HCT116 (cell line): ENCODE measurements at regions not wholly inside any gene's neighbourhood (a gene's known extent, or its start where the extent isn't known, plus 50 kb on each side); places are given as distances from the start of the nearest gene placed in this dataset.

ENCODE experiments used
- ATAC-seq: fragments of 200-7000 bp; cut with Tn5 transposase; 2 replicates; pipeline ENCODE4 v1.9.1; 2020; ENCODE audit warnings: mild to moderate bottlenecking, moderate library complexity
- BruUV-seq: library from RNA; stranded (reverse); fragments of 400-500 nt; replicated peaks from 2 replicates; lab custom pipeline; 2021; lab: Mats Ljungman, UMichigan
- CTCF ChIA-PET: fragments of 300-600 bp; sonication (Branson Sonifier 250); formaldehyde crosslinking; loops from one replicate; lab custom pipeline; 2021; ENCODE audit warnings: antibody characterized with exemption; lab: Charles Lee
- POLR2A ChIA-PET: fragments of 300-600, 350-600 bp; sonication (Branson Sonifier 250); formaldehyde crosslinking; loops from one replicate; lab custom pipeline; 2021; ENCODE audit warnings: antibody characterized with exemption; lab: Charles Lee
- RAD21 ChIA-PET, 2 experiments: fragments of 300-600 bp; sonication (Branson Sonifier 250); formaldehyde crosslinking; loops; one replicate each; lab custom pipeline; 2023; ENCODE audit warnings: low total read pairs in 2 of 2; ENCODE audit not compliant: uncharacterized antibody in 2 of 2, unreplicated experiment in 2 of 2, low non-redundant PET in 1 of 2; lab: Charles Lee
- DNase-seq: peaks from one replicate; pipeline ENCODE4 v3.0.0-alpha.2; 2010; ENCODE audit warnings: low read depth, low spot score
- H2AFZ ChIP-seq: fragments of 200-600 bp; shearing (Covaris generic), sonication (generic); 2 replicates; pipeline ENCODE4 v1.6.1; 2017; ENCODE audit warnings: low read depth, mixed run types, mixed read lengths, antibody characterized with exemption, low read length; ENCODE audit not compliant: poor library complexity, severe bottlenecking
- H3K27ac ChIP-seq: 2 replicates; pipeline ENCODE4 v1.5.1; 2012; ENCODE audit warnings: low read depth, low read length
- H3K27me3 ChIP-seq: fragments of 200-600 bp; sonication (generic); 2 replicates; pipeline ENCODE4 v1.6.1; 2016; ENCODE audit warnings: mixed run types, low read length, mixed read lengths; ENCODE audit not compliant: insufficient read depth
- H3K36me3 ChIP-seq, 2 experiments: fragments of 200-500 bp in 1 of 2; fragments of 200-600 bp in 1 of 2; sonication (Bioruptor generic) in 1 of 2; sonication (generic) in 1 of 2; 2 replicates each; pipeline versions ENCODE4 v1.5.1 to v1.6.1; 2014 to 2016; ENCODE audit warnings: low read length in 2 of 2, inconsistent platforms in 1 of 2, mixed read lengths in 1 of 2, mixed run types in 1 of 2; ENCODE audit not compliant: insufficient read depth in 2 of 2, control insufficient read depth in 1 of 2
- H3K4me1 ChIP-seq, 2 experiments: fragments of 200-600 bp in 1 of 2; sonication (generic) in 1 of 2; 2 replicates each; pipeline versions ENCODE4 v1.5.1 to v1.6.1; 2012 to 2017; ENCODE audit warnings: low read length in 2 of 2, inconsistent platforms in 1 of 2, mild to moderate bottlenecking in 1 of 2, mixed read lengths in 1 of 2, mixed run types in 1 of 2, moderate library complexity in 1 of 2; ENCODE audit not compliant: insufficient read depth in 2 of 2, control insufficient read depth in 1 of 2
- H3K4me2 ChIP-seq: fragments of 200-600 bp; sonication (generic); 2 replicates; pipeline ENCODE4 v1.6.1; 2017; ENCODE audit warnings: mixed run types, low read length, mixed read lengths
- H3K4me3 ChIP-seq, 2 experiments: fragments of 200-600 bp in 1 of 2; sonication (generic) in 1 of 2; replicated peaks in 1 of 2; 2 replicates each; pipeline ENCODE4 v1.5.1; 2011 to 2016; ENCODE audit warnings: low read length in 2 of 2, control low read depth in 1 of 2, low read depth in 1 of 2, mild to moderate bottlenecking in 1 of 2, mixed read lengths in 1 of 2, mixed run types in 1 of 2
- H3K79me2 ChIP-seq: fragments of 200-600 bp; sonication (generic); 2 replicates; pipeline ENCODE4 v1.6.1; 2017; ENCODE audit warnings: mild to moderate bottlenecking, mixed run types, low read length, moderate library complexity, mixed read lengths; ENCODE audit not compliant: insufficient read depth
- H3K9ac ChIP-seq: fragments of 200-600 bp; sonication (generic); 2 replicates; pipeline ENCODE4 v1.6.1; 2016; ENCODE audit warnings: low read length, mixed read lengths
- H3K9me2 ChIP-seq: fragments of 200-600 bp; sonication (generic), shearing (Covaris generic); 2 replicates; pipeline ENCODE4 v1.6.1; 2017; ENCODE audit warnings: mixed run types, mild to moderate bottlenecking, moderate library complexity; ENCODE audit not compliant: insufficient read depth
- H3K9me3 ChIP-seq, 2 experiments: fragments of 200-500 bp in 1 of 2; fragments of 200-600 bp in 1 of 2; sonication (Bioruptor generic) in 1 of 2; sonication (generic) in 1 of 2; 2 replicates each; pipeline ENCODE4 v1.6.1; 2014 to 2017; ENCODE audit warnings: low read length in 2 of 2, mixed read lengths in 2 of 2, inconsistent platforms in 1 of 2, low read depth in 1 of 2, mild to moderate bottlenecking in 1 of 2, mixed run types in 1 of 2, moderate library complexity in 1 of 2; ENCODE audit not compliant: control insufficient read depth in 1 of 2, insufficient read depth in 1 of 2
- H4K20me1 ChIP-seq: fragments of 200-600 bp; sonication (generic), shearing (Covaris generic); 2 replicates; pipeline ENCODE4 v1.6.1; 2017; ENCODE audit warnings: mixed run types, mild to moderate bottlenecking, moderate library complexity; ENCODE audit not compliant: insufficient read depth
- ATF3 ChIP-seq: IDR thresholded peaks from 2 replicates; pipeline ENCODE4 v1.6.1; 2012
- CBX3 ChIP-seq: IDR thresholded peaks from 2 replicates; pipeline ENCODE4 v1.6.1; 2012; ENCODE audit warnings: low read depth
- CTCF ChIP-seq, 3 experiments: fragments of 200-600 bp in 1 of 3; sonication (generic) in 1 of 3; IDR thresholded peaks in 2 of 3; conservative IDR thresholded peaks in 1 of 3; 2 replicates each; pipeline ENCODE4 v1.5.1; 2012 to 2017; ENCODE audit warnings: low read depth in 2 of 3, low read length in 2 of 3, antibody characterized with exemption in 1 of 3, borderline replicate concordance in 1 of 3, control low read depth in 1 of 3, mild to moderate bottlenecking in 1 of 3, mixed read lengths in 1 of 3, mixed run types in 1 of 3, moderate library complexity in 1 of 3; ENCODE audit not compliant: insufficient read depth in 1 of 3
- EGR1 ChIP-seq: IDR thresholded peaks from 2 replicates; pipeline ENCODE4 v1.6.1; 2012; ENCODE audit warnings: low read depth
- ELF1 ChIP-seq: IDR thresholded peaks from 2 replicates; pipeline ENCODE4 v1.6.1; 2012; ENCODE audit warnings: low read depth, borderline replicate concordance
- EZH2 ChIP-seq: fragments of 200-600 bp; sonication (generic); IDR thresholded peaks from 2 replicates; pipeline ENCODE4 v1.6.1; 2017; ENCODE audit warnings: antibody characterized with exemption, mixed run types
- EZH2phosphoT487 ChIP-seq: fragments of 200-600 bp; IDR thresholded peaks from 2 replicates; pipeline ENCODE4 v1.6.1; 2018; ENCODE audit warnings: antibody characterized with exemption, borderline replicate concordance
- FOSL1 ChIP-seq: IDR thresholded peaks from 2 replicates; pipeline ENCODE4 v1.6.1; 2012; ENCODE audit warnings: low read depth
- JUND ChIP-seq: IDR thresholded peaks from 2 replicates; pipeline ENCODE4 v1.6.1; 2012
- POLR2A ChIP-seq: IDR thresholded peaks from 2 replicates; pipeline ENCODE4 v1.7.0; 2011; ENCODE audit warnings: borderline replicate concordance; ENCODE audit not compliant: insufficient read depth, insufficient read length; ENCODE audit errors: extremely low read depth
- POLR2AphosphoS5 ChIP-seq: IDR thresholded peaks from 2 replicates; pipeline ENCODE4 v1.6.1; 2011; ENCODE audit warnings: mild to moderate bottlenecking, low read depth, low read length, moderate library complexity
- REST ChIP-seq: IDR thresholded peaks from 2 replicates; pipeline ENCODE4 v1.6.1; 2012; ENCODE audit warnings: low read depth
- SRF ChIP-seq: IDR thresholded peaks from 2 replicates; pipeline ENCODE4 v1.6.1; 2012; ENCODE audit warnings: low read depth
- TCF7L2 ChIP-seq: IDR thresholded peaks from 2 replicates; pipeline ENCODE4 v1.7.0; 2011; ENCODE audit warnings: borderline replicate concordance, inconsistent platforms; ENCODE audit not compliant: insufficient read depth, insufficient read length; ENCODE audit errors: extremely low read depth
- YY1 ChIP-seq: IDR thresholded peaks from 2 replicates; pipeline ENCODE4 v1.6.1; 2011; ENCODE audit warnings: low read length, low read depth, moderate library complexity, mild to moderate bottlenecking; ENCODE audit not compliant: insufficient replicate concordance; ENCODE audit errors: extremely low read depth
- ZBTB33 ChIP-seq: IDR thresholded peaks from 2 replicates; pipeline ENCODE4 v1.6.1; 2011; ENCODE audit warnings: mild to moderate bottlenecking, low read length, moderate library complexity; ENCODE audit not compliant: insufficient replicate concordance; ENCODE audit errors: extremely low read depth
- ZFX ChIP-seq: fragments of 450-650 bp; IDR thresholded peaks from 2 replicates; pipeline ENCODE4 v1.6.1; 2017
- intact Hi-C: fragments of 100-400 bp; cut with micrococcal nuclease; formaldehyde crosslinking; loops from 2 replicates; pipeline ENCODE4 v1.10.0; 2022

GRCh38 chr4:74523096-74523495 is 78.2 kb downstream of the AREG start:
- ChIA-PET POLR2A (interaction anchor here (1.5 kb wide), 1 partner anchor 9 kb away, joined by 5 read pairs; no protein-coding TSS in a partner anchor), CTCF (interaction anchor here (1.5 kb wide), 1 partner anchor 8 kb away, joined by 3 read pairs; no protein-coding TSS in a partner anchor), RAD21 (no interaction called here)
- H2AFZ ChIP-seq, result peak overlapping the region; percentile 24
- ATAC-seq (no peak), DNase-seq (no peak)
- H3K9me3 ChIP-seq, result no peaks in the 10 kb centered on the region
- intact Hi-C loops, result no loop called here
- H3K9ac ChIP-seq, result no peak overlapping the region
- no peaks in the 10 kb centered on the region for H3K9me2 ChIP-seq
- no peaks in the 10 kb centered on the region for H3K79me2 ChIP-seq
- no peaks in the 10 kb centered on the region for H3K27me3 ChIP-seq
- TF ChIP-seq YY1 (no peak), CTCF (IDR thresholded peaks at IDR 0.05 in 2 of 3, conservative IDR thresholded peaks at IDR 0.05 in 1 of 3; ENCODE audit: borderline replicate concordance in 1 of 3, insufficient read depth in 1 of 3, low read depth in 2 of 3, low read length in 2 of 3) (no peak), EZH2 (no peak), POLR2AphosphoS5 (no peak), CBX3 (no peak), SRF (no peak), ELF1 (no peak), POLR2A (no peak), ATF3 (no peak), FOSL1 (no peak), EZH2phosphoT487 (no peak), JUND (no peak), TCF7L2 (no peak), ZFX (no peak), REST (no peak), EGR1 (no peak), ZBTB33 (no peak)
- no peak overlapping the region for H3K4me3 ChIP-seq
- no peak overlapping the region for H3K4me2 ChIP-seq
- H3K27ac ChIP-seq, result no peak overlapping the region
- H3K4me1 ChIP-seq, result no peaks in the 10 kb centered on the region; a peak in 1 of 4 replicates
- H3K36me3 ChIP-seq, result no peaks in the 10 kb centered on the region
- BruUV-seq, result no TSS peak
- H4K20me1 ChIP-seq, result no peaks in the 10 kb centered on the region
